Thyroid gland (tissue), 4 donors: ENCODE measurements at regions not wholly inside any gene's neighbourhood (a gene's known extent, or its start where the extent isn't known, plus 50 kb on each side); places are given as distances from the start of the nearest gene placed in this dataset.

Experiments
- POLR2A ChIP-seq, 2 donors: fragments of 450-650 bp; IDR thresholded peaks; one replicate each; pipeline ENCODE4 v1.6.1; 2017; ENCODE audit warnings: antibody characterized with exemption in 2 of 2, mild to moderate bottlenecking in 2 of 2, moderate library complexity in 1 of 2
- TF ChIP-seq, protein P1 (sequence below), 6 experiments: fragments of 200-600 bp in 3 of 6; fragments of 450-650 bp in 3 of 6; sonication (generic) in 3 of 6; IDR thresholded peaks; one replicate each; pipeline ENCODE4 v1.5.1; 2016 to 2019; ENCODE audit warnings: antibody characterized with exemption in 6 of 6, mild to moderate bottlenecking in 2 of 6, inconsistent platforms in 1 of 6, moderate library complexity in 1 of 6

DNA sequence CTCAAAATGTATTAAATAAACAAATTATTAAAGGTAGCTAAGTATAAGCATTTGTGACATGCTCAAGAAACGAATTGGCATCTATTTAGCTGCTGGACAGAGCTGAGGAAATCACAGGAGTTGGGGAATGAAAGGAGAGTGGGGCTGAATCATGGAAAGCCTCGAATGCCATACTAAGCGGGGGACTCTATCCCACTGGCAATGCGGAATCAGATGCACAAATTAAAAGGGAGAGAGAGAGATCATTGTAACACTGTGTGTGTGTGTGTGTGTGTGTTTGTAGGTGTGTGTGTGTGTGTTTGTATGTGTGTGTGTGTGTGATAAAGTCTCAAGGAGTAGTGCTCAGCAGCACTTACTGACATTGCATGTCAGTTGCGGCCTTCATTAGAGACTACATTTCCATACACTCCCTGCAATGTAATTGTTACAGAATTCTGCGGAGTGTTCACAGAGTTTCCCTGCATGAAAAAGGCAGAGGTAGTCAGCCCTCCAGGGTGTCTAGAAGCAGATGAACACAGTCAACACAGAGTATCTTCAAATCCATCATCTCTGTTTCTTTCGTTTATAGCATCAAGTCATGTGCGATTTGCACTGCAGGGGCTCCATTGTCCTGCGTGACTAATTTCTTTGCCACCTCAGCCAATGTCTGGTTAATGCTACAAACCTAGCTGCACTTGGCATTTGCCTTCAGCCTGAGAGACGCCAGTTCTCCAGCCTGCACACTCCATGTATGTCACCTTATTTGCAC is 111.7 kb upstream of the CYRIA start:
- no peak for TF ChIP-seq POLR2A (IDR thresholded peaks at IDR 0.05)
- TF ChIP-seq, protein P1, sequence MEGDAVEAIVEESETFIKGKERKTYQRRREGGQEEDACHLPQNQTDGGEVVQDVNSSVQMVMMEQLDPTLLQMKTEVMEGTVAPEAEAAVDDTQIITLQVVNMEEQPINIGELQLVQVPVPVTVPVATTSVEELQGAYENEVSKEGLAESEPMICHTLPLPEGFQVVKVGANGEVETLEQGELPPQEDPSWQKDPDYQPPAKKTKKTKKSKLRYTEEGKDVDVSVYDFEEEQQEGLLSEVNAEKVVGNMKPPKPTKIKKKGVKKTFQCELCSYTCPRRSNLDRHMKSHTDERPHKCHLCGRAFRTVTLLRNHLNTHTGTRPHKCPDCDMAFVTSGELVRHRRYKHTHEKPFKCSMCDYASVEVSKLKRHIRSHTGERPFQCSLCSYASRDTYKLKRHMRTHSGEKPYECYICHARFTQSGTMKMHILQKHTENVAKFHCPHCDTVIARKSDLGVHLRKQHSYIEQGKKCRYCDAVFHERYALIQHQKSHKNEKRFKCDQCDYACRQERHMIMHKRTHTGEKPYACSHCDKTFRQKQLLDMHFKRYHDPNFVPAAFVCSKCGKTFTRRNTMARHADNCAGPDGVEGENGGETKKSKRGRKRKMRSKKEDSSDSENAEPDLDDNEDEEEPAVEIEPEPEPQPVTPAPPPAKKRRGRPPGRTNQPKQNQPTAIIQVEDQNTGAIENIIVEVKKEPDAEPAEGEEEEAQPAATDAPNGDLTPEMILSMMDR (IDR thresholded peaks at IDR 0.05), result no peak
